Skeletal muscle tissue (tissue), 3 donors: ENCODE measurements at regions not wholly inside any gene's neighbourhood (a gene's known extent, or its start where the extent isn't known, plus 50 kb on each side); places are given as distances from the start of the nearest gene placed in this dataset.

ENCODE experiments used
- H3K27ac ChIP-seq: one replicate; pipeline ENCODE4 v1.7.0; 2013; ENCODE audit warnings: mild to moderate bottlenecking, low read depth, low read length, inconsistent platforms
- H3K27me3 ChIP-seq, 3 donors: one replicate each; pipeline ENCODE4 v1.7.0; 2013; ENCODE audit warnings: low read length in 3 of 3; ENCODE audit not compliant: control insufficient read depth in 3 of 3, insufficient read depth in 3 of 3
- H3K36me3 ChIP-seq, 3 donors: one replicate each; pipeline ENCODE4 v1.7.0; 2013; ENCODE audit warnings: low read length in 3 of 3; ENCODE audit not compliant: control insufficient read depth in 3 of 3, insufficient read depth in 3 of 3
- H3K4me1 ChIP-seq, 3 donors: one replicate each; pipeline ENCODE4 v1.7.0; 2013; ENCODE audit warnings: low read length in 3 of 3, mild to moderate bottlenecking in 3 of 3; ENCODE audit not compliant: control insufficient read depth in 3 of 3, insufficient read depth in 3 of 3
- H3K4me3 ChIP-seq, 3 donors: one replicate each; pipeline ENCODE4 v1.7.0; 2013; ENCODE audit warnings: low read length in 3 of 3
- H3K9ac ChIP-seq, 3 donors: one replicate each; pipeline ENCODE4 v1.7.0; 2013; ENCODE audit warnings: low read length in 3 of 3, mild to moderate bottlenecking in 3 of 3, moderate library complexity in 2 of 3, low read depth in 1 of 3
- H3K9me3 ChIP-seq, 3 donors: one replicate each; pipeline ENCODE4 v1.7.0; 2013; ENCODE audit warnings: low read length in 3 of 3; ENCODE audit not compliant: control insufficient read depth in 3 of 3
- donor health status: Osteomylitis.

DNA sequence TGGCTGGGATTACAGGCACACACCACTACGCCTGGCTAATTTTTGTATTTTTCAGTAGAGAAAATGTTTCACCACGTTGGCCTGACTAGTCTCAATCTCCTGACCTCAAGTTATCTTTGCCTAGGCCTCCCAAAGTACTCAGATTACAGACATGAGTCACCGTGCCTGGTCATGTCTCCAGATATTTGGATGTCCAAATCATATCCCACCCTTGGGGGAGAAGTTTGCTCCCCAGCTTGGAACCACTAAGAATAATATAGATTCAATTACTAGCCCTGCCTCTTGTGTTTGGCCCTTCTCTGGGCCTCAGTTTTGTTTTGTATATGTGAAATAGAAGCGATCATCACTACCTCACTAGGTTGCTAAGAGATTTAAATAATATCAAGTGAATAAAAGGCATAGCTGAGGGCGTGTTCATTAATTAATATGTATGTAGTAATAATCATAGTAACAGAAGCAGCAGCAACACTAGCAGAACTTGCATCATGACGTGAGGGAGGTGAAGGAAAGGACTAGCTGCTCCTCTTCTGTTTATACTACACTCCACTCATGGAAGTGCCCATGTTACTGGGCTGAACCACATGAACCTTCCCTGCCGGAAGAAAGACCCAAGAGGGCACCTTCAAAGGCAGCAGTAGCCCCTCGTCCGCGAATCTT, 253.6 kb upstream of the XYLT1 start:
- Histone ChIP-seq H3K9me3 (no peaks in the 10 kb centered on the region), H3K4me1 (no peaks in the 10 kb centered on the region), H3K4me3 (no peak overlapping the region), H3K9ac (no peak overlapping the region), H3K27me3 (no peaks in the 10 kb centered on the region), H3K27ac (no peak overlapping the region), H3K36me3 (no peaks in the 10 kb centered on the region)

DNA sequence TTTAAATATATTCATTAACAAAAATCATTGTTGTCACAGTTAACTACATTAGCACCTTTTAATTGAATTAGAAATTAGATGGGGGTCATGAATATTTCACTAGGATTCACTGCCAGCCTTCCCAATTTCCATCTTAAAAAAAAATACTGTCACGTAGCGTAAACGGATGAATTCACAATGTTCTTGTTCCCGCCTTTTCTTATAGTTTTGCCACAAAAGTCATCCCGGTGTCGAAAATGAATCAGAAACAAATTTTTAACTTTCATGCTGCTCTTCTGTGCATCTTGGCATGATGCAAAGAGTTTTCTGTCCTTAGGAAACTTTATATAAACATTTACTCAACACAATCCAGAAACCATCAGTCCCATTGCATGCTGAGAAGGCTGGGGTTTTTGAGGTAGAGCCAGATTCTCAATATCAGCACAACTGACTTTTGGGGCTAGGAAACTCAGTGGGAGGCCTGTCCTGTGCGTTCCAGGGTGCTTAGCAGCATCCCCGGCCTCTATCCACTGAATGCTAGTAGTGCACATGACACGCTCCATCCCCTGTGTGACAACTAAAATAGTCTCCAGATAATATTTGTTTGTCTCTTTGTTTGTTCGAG, 252.9 kb upstream of the XYLT1 start:
- no peaks in the 10 kb centered on the region for H3K9me3 ChIP-seq
- H3K27me3 ChIP-seq = no peaks in the 10 kb centered on the region
- no peaks in the 10 kb centered on the region for H3K36me3 ChIP-seq
- no peak overlapping the region for H3K4me3 ChIP-seq
- no peak overlapping the region for H3K27ac ChIP-seq
- H3K9ac ChIP-seq = no peak overlapping the region
- H3K4me1 ChIP-seq = no peaks in the 10 kb centered on the region

- no peak overlapping the region for H3K27ac ChIP-seq
- H3K4me3 ChIP-seq = no peak overlapping the region
- H3K9me3 ChIP-seq = no peaks in the 10 kb centered on the region
- no peak overlapping the region for H3K9ac ChIP-seq
- H3K27me3 ChIP-seq = no peaks in the 10 kb centered on the region
- H3K4me1 ChIP-seq = no peaks in the 10 kb centered on the region
- H3K36me3 ChIP-seq = no peaks in the 10 kb centered on the region
Measured at GRCh38 chr16:17718495-17718894, 247.7 kb upstream of the XYLT1 start.

DNA sequence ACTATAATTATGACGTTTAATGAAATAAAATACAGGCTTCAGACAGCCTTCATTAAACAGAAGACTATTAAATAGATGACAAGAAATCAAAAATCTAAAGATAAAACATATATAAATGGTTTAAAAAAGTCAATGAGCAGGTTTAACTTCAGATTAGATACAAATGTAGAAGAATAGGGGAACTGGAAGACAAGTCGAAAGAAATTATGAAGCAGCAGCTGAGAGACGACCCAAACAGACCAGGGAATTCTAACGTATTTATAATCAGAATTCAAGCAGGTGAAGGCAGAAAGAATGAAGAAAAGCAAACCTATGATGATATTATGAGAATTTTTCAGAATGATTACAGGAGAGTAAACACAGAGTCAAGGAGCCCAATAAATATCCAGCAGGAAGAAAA, 235.1 kb upstream of the XYLT1 start:
- H3K9me3 ChIP-seq = no peaks in the 10 kb centered on the region
- H3K36me3 ChIP-seq = no peaks in the 10 kb centered on the region
- no peak overlapping the region for H3K4me3 ChIP-seq
- H3K9ac ChIP-seq = no peak overlapping the region
- no peaks in the 10 kb centered on the region for H3K27me3 ChIP-seq
- no peak overlapping the region for H3K27ac ChIP-seq
- H3K4me1 ChIP-seq = no peaks in the 10 kb centered on the region

DNA sequence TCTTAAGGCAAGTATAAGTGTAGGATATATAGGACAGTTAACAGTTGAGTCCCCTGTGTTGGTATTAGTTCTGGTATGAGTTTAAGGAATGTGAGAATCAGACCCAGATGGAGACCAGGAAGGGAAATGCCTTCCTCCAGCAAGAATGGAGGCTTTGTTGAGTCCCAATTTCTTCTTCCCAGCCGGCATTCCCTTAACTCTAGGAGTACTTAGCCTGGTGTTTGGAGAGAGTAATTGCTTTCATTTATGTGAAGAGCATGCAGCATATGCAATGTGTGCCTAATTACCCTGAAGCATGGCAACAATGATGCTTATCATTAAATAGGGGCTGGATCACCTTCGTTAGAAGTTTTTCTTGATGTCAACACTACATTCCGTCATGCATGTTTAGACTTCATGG, 225.9 kb upstream of the XYLT1 start:
- Histone ChIP-seq H3K9ac (no peak overlapping the region), H3K9me3 (no peaks in the 10 kb centered on the region), H3K36me3 (no peaks in the 10 kb centered on the region), H3K4me1 (no peaks in the 10 kb centered on the region), H3K27ac (no peak overlapping the region), H3K27me3 (no peaks in the 10 kb centered on the region), H3K4me3 (no peak overlapping the region)

GRCh38 chr16:17692484-17692883, 221.7 kb upstream of the XYLT1 start:
- Histone ChIP-seq H3K9me3 (no peaks in the 10 kb centered on the region), H3K27me3 (peaks cover 0 to 3% (median 0%) of the 10 kb centered on the region in 3 donors), H3K27ac (no peak overlapping the region), H3K4me1 (peaks cover 0 to 3% (median 0%) of the 10 kb centered on the region in 3 donors), H3K4me3 (no peak overlapping the region), H3K36me3 (no peaks in the 10 kb centered on the region), H3K9ac (no peak overlapping the region)

DNA sequence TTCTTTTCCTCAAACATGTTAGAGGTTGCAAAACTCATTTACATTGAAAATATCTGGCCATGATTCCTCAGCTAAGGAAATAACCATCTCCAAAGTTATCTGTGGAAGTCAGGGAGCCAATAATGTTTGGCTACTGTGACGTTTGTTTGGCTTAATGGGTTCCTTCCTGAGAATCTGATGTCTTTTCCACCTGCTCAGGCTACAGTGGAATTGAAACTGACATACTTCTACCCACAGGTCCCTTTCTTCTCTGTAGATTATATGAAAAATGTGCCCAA, 221.1 kb upstream of the XYLT1 start:
- Histone ChIP-seq H3K9me3 (no peaks in the 10 kb centered on the region), H3K27me3 (peaks cover 0 to 3% (median 0%) of the 10 kb centered on the region in 3 donors), H3K27ac (no peak overlapping the region), H3K36me3 (no peaks in the 10 kb centered on the region), H3K4me1 (peaks cover 0 to 3% (median 0%) of the 10 kb centered on the region in 3 donors), H3K9ac (no peak overlapping the region), H3K4me3 (no peak overlapping the region)

DNA sequence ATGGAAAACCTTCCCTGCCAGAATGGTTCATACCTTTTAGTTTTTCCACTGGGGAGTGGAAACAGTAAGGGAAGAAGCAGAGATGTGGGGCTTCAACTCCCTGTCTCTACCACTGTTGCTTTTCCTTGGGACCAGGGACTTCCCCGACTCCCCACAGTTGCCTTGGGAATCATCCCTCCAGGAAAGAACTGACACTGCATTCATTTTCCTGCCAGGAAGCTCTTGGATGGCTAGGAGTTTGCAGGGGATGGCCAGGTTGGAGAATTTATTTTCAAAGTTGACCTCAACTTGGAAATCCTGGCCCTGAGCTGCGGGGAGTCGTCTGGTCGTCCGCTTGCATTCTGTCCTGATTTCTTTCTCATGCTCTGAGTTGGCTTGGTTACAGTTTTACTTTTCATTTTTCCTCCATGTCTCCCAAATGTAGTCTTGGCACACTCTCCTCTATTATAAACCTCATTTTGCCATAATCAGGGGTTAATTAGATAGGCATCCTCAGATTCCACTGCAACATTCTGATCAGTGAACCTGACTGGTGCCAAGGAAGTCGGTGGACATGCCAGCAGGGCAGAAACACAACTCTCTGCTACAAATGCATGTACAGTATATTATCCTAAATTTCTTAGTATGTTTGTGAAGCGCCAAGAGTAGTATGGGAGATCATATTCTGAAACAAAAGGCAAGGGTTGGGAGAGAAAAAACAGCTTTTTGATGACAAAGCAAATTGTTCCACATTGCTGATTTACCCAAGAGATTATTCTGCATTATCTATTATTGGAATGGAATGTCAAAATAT, 220.5 kb upstream of the XYLT1 start:
- no peak overlapping the region for H3K27ac ChIP-seq
- peaks cover 0 to 3% (median 0%) of the 10 kb centered on the region in 3 donors for H3K4me1 ChIP-seq
- no peak overlapping the region for H3K4me3 ChIP-seq
- no peak overlapping the region for H3K9ac ChIP-seq
- H3K9me3 ChIP-seq = no peaks in the 10 kb centered on the region
- H3K36me3 ChIP-seq = no peaks in the 10 kb centered on the region
- peaks cover 0 to 3% (median 0%) of the 10 kb centered on the region in 3 donors for H3K27me3 ChIP-seq

DNA sequence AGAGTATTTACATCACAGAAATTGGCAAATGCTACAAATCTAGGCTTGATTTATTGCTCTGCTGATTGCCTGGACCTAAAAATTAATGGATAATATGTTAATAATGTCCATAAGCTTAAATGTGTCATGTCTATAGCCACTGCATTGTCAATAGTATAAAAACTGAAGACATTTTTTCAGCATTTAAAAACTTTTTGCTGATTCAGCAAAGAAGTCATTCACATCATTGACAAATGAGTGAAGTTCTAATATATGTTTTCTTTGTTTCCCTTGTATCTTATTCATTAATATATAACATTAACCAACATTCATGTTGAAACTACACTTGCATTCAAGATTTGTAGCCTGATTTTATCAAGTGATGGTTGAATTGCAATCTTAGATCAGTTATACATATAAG, 214.7 kb upstream of the XYLT1 start:
- H3K9ac ChIP-seq = no peak overlapping the region
- no peaks in the 10 kb centered on the region for H3K36me3 ChIP-seq
- H3K9me3 ChIP-seq = no peaks in the 10 kb centered on the region
- H3K27ac ChIP-seq = no peak overlapping the region
- no peaks in the 10 kb centered on the region for H3K27me3 ChIP-seq
- H3K4me1 ChIP-seq = no peaks in the 10 kb centered on the region
- H3K4me3 ChIP-seq = no peak overlapping the region

- peaks cover 0 to 2% (median 0%) of the 10 kb centered on the region in 3 donors for H3K9me3 ChIP-seq
- no peak overlapping the region for H3K9ac ChIP-seq
- H3K36me3 ChIP-seq = no peaks in the 10 kb centered on the region
- H3K4me1 ChIP-seq = no peaks in the 10 kb centered on the region
- no peak overlapping the region for H3K27ac ChIP-seq
- H3K4me3 ChIP-seq = no peak overlapping the region
- no peaks in the 10 kb centered on the region for H3K27me3 ChIP-seq
Measured at GRCh38 chr16:17683281-17683680, 212.5 kb upstream of the XYLT1 start.
